ENCODE measurements at regions not wholly inside any gene's neighbourhood (a gene's known extent, or its start where the extent isn't known, plus 50 kb on each side); places are given as distances from the start of the nearest gene placed in this dataset.

GRCh38 chr1:59146651-59147358 lies 150.1 kb upstream of the FGGY start:
- Histone ChIP-seq H3K4me3 (ENCODE audit: low read depth, low read length) (peak overlapping the region; percentile 58), H3K27me3 (ENCODE audit: control insufficient read depth, insufficient read depth, low read length) (no peaks in the 10 kb centered on the region), H3K9me3 (ENCODE audit: control insufficient read depth, insufficient read depth, low read length) (no peaks in the 10 kb centered on the region), H3K27ac (ENCODE audit: low read depth, low read length) (peak overlapping the region; percentile 42)
- DNase-seq (ENCODE audit: low read depth, low spot score): no peak
- TF ChIP-seq, protein P1, sequence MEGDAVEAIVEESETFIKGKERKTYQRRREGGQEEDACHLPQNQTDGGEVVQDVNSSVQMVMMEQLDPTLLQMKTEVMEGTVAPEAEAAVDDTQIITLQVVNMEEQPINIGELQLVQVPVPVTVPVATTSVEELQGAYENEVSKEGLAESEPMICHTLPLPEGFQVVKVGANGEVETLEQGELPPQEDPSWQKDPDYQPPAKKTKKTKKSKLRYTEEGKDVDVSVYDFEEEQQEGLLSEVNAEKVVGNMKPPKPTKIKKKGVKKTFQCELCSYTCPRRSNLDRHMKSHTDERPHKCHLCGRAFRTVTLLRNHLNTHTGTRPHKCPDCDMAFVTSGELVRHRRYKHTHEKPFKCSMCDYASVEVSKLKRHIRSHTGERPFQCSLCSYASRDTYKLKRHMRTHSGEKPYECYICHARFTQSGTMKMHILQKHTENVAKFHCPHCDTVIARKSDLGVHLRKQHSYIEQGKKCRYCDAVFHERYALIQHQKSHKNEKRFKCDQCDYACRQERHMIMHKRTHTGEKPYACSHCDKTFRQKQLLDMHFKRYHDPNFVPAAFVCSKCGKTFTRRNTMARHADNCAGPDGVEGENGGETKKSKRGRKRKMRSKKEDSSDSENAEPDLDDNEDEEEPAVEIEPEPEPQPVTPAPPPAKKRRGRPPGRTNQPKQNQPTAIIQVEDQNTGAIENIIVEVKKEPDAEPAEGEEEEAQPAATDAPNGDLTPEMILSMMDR (IDR thresholded peaks at IDR 0.05; ENCODE audit: low read depth, low read length): no peak; the same call in 1 of the 2 replicates
- CTCF ChIA-PET: no interaction called here
- POLR2A ChIA-PET: no interaction called here

DNA sequence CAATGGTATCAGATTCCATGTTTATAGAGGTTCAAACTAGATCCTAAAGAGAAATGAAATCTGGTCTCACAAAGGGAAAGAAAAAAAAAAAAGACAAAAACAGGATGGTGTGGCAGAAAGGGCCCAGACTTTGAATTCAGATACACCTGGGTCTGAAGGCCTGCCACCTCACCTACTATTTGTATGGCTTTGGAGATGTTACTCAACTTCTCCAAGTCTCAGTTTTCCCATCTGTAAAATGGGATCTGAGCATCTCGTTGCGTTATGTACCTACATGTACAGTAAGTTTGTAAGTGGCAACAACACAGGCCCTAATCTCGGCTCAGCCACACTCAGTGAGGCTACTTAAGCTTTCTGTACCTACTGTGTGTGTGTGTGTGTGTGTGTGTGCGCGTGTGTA lies 147.5 kb upstream of the FGGY start:
- Histone ChIP-seq H3K27me3 (ENCODE audit: control insufficient read depth, insufficient read depth, low read length) (no peaks in the 10 kb centered on the region), H3K4me3 (ENCODE audit: low read depth, low read length) (no peak overlapping the region), H3K27ac (ENCODE audit: low read depth, low read length) (no peak overlapping the region), H3K9me3 (ENCODE audit: control insufficient read depth, insufficient read depth, low read length) (no peaks in the 10 kb centered on the region)
- TF ChIP-seq, protein P1 (IDR thresholded peaks at IDR 0.05; ENCODE audit: low read depth, low read length): no peak
- ChIA-PET CTCF (no interaction called here), POLR2A (no interaction called here)
- no peak for DNase-seq (ENCODE audit: low read depth, low spot score)

- Histone ChIP-seq H3K27me3 (ENCODE audit: control insufficient read depth, insufficient read depth, low read length) (no peaks in the 10 kb centered on the region), H3K27ac (ENCODE audit: low read depth, low read length) (peak overlapping the region; percentile 97), H3K9me3 (ENCODE audit: control insufficient read depth, insufficient read depth, low read length) (no peaks in the 10 kb centered on the region; the same call in 1 of the 2 replicates), H3K4me3 (ENCODE audit: low read depth, low read length) (peak overlapping the region; percentile 35)
- ChIA-PET POLR2A (interaction anchor here (0.7 to 2.6 kb wide), 10 partner anchors 8 to 548 kb away, joined by 3 to 12 read pairs (median 3); partner anchors contain the start of genes FGGY and JUN), CTCF (interaction anchor here (3.0 kb wide), 1 partner anchor 548 kb away, joined by 13 read pairs; no protein-coding TSS in a partner anchor)
- peak; percentile 99 for DNase-seq (ENCODE audit: low read depth, low spot score)
- TF ChIP-seq, protein P1 (IDR thresholded peaks at IDR 0.05; ENCODE audit: low read depth, low read length): peak; percentile 2; the same call in 1 of the 2 replicates
Observed at GRCh38 chr1:59150577-59151386, 146.1 kb upstream of the FGGY start.

GRCh38 chr1:59151387-59151761 lies 145.5 kb upstream of the FGGY start:
- Histone ChIP-seq H3K27ac (ENCODE audit: low read depth, low read length) (peak overlapping the region; percentile 97), H3K27me3 (ENCODE audit: control insufficient read depth, insufficient read depth, low read length) (no peaks in the 10 kb centered on the region), H3K9me3 (ENCODE audit: control insufficient read depth, insufficient read depth, low read length) (no peaks in the 10 kb centered on the region; the same call in 1 of the 2 replicates), H3K4me3 (ENCODE audit: low read depth, low read length) (no peak overlapping the region; the same call in 1 of the 2 replicates)
- ChIA-PET CTCF (interaction anchor here (3.0 kb wide), 1 partner anchor 548 kb away, joined by 13 read pairs; no protein-coding TSS in a partner anchor), POLR2A (interaction anchor here (0.6 to 2.6 kb wide), 11 partner anchors 9 to 547 kb away, joined by 3 to 12 read pairs (median 3); partner anchors contain the start of genes FGGY and JUN)
- TF ChIP-seq, protein P1 (IDR thresholded peaks at IDR 0.05; ENCODE audit: low read depth, low read length): no peak
- DNase-seq (ENCODE audit: low read depth, low spot score): no peak

Data from AG04450 (cell line).